GM12891 (cell line): ENCODE measurements at regions not wholly inside any gene's neighbourhood (a gene's known extent, or its start where the extent isn't known, plus 50 kb on each side); places are given as distances from the start of the nearest gene placed in this dataset.

Experiments
- POLR2A ChIP-seq: IDR thresholded peaks from 2 replicates; pipeline ENCODE4 v1.6.1; 2011; ENCODE audit warnings: low read depth, low read length, control low read depth
- POLR2AphosphoS5 ChIP-seq: IDR thresholded peaks from 2 replicates; pipeline ENCODE4 v1.6.1; 2011; ENCODE audit warnings: low read depth, low read length, control low read depth
- SPI1 ChIP-seq: IDR thresholded peaks from 2 replicates; pipeline ENCODE4 v1.6.1; 2011; ENCODE audit warnings: low read depth, low read length, control low read depth
- TAF1 ChIP-seq: IDR thresholded peaks from 2 replicates; pipeline ENCODE4 v1.6.1; 2011; ENCODE audit warnings: low read depth, low read length, control low read depth

DNA sequence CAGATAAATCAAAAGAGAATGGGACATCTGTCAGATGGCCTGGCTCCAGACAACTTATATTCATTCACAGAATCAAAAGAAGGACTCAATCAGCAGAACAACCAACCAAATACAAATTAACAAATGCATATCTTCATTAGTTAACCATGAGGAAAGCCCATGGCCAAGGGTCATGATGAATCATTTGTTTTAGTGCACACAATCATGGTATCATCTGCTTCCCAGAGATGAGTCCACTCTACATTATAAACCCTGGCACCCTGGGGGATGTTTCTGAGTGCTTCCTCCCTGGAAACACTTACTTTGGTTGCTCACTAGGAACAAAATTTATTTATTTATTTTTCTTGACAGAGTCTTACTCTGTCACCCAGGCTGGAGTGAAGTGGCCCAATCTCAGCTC, 453.3 kb upstream of the HS3ST1 start:
- TF ChIP-seq POLR2A (no peak), SPI1 (no peak), TAF1 (no peak), POLR2AphosphoS5 (no peak)
